ENCODE measurements at regions not wholly inside any gene's neighbourhood (a gene's known extent, or its start where the extent isn't known, plus 50 kb on each side); places are given as distances from the start of the nearest gene placed in this dataset.
"Not testable (repeated sequence)": the region's sequence is repeated elsewhere in the genome, so short reads cannot be mapped to it uniquely, and the experiment has no call there.

DNA sequence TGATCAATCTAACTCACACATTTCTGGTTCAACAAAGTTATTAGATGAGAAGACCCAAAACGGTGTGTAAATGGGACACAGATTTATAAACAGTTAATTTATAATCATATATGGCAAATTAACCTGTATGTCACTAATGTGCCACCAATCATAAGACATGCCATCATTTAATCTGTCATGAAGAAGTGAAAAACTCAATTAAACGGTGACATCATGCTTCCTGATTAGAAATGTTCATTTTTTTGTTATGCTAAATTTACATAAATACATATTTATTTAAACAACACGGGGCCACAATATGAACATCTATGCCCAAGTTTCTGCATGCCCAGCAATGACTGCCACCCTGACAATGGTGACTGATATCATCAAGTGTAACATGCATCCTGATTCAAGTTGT is 164.1 kb upstream of the EEA1 start:
- Histone ChIP-seq H3K4me3 (no peak overlapping the region), H3K27ac (no peak overlapping the region), H3K36me3 (no peaks in the 10 kb centered on the region), H3K9me3 (no peaks in the 10 kb centered on the region), H3K27me3 (replicated peaks in 1 of 7) (no peaks in the 10 kb centered on the region), H3K4me1 (peaks cover 0 to 22% (median 2%) of the 10 kb centered on the region in 6 donors)
- intact Hi-C loops (cut with DNase I; ENCODE audit: low total_unique reads): loop anchor here (10.0 kb wide), 1 partner anchor 292 kb away; no protein-coding TSS in a partner anchor
- DNase-seq: no peak
- 84 to 94% (median 89%) methylated on average over 3 of the region's 3 CpGs for WGBS, 5 donors
- TF ChIP-seq POLR2AphosphoS5 (IDR thresholded peaks at IDR 0.05) (no peak), CTCF (IDR thresholded peaks at IDR 0.05 in 8 of 11, conservative IDR thresholded peaks at IDR 0.05 in 3 of 11) (no peak), POLR2A (IDR thresholded peaks at IDR 0.05) (no peak)

DNA sequence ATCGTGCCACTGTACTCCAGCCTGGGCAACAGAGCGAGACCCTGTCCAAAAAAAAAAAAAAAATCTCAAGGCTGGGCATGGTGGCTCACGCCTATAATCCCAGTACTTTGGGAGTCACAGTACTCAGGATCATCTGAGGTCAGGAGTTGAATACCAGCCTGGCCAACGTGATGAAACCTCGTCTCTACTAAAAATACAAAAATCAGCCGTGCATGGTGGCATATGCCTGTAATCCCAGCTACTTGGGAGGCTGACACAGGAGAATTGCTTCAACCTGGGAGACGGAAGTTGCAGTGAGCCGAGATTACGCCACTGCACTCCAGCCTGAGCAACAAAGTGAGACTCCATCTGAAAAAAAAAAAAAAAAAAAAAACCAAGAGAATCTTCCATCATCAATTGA is 165.1 kb upstream of the EEA1 start:
- 69 to 87% (median 78%) methylated on average over 9 of the region's 9 CpGs for WGBS, 5 donors
- H3K27ac ChIP-seq: peak overlapping the region in 1 of 8 donors; percentile 45
- not testable (repeated sequence) for H3K27me3 ChIP-seq (replicated peaks in 1 of 7); H3K36me3 ChIP-seq; DNase-seq; H3K4me3 ChIP-seq; H3K9me3 ChIP-seq
- intact Hi-C loops (cut with DNase I; ENCODE audit: low total_unique reads): loop anchor here (10.0 kb wide), 1 partner anchor 291 kb away; no protein-coding TSS in a partner anchor
- H3K4me1 ChIP-seq: peaks cover 0 to 27% (median 2%) of the 10 kb centered on the region in 6 donors

GRCh38 chr12:93094988-93095737 is 166.1 kb upstream of the EEA1 start:
- H3K4me3 ChIP-seq: no peak overlapping the region
- WGBS, 5 donors: 43 to 53% (median 50%) methylated on average over 7 of the region's 7 CpGs
- intact Hi-C loops (cut with DNase I; ENCODE audit: low total_unique reads): loop anchor here (10.0 kb wide), 1 partner anchor 290 kb away; no protein-coding TSS in a partner anchor
- H3K27ac ChIP-seq: no peak overlapping the region
- peaks cover 0 to 27% (median 2%) of the 10 kb centered on the region in 6 donors for H3K4me1 ChIP-seq
- no peaks in the 10 kb centered on the region for H3K9me3 ChIP-seq
- TF ChIP-seq POLR2A (IDR thresholded peaks at IDR 0.05): no peak
- no peak for TF ChIP-seq CTCF (IDR thresholded peaks at IDR 0.05 in 8 of 11, conservative IDR thresholded peaks at IDR 0.05 in 3 of 11)
- no peak for TF ChIP-seq POLR2AphosphoS5 (IDR thresholded peaks at IDR 0.05)
- no peak for DNase-seq
- no peaks in the 10 kb centered on the region for H3K36me3 ChIP-seq
- H3K27me3 ChIP-seq (replicated peaks in 1 of 7): no peaks in the 10 kb centered on the region

DNA sequence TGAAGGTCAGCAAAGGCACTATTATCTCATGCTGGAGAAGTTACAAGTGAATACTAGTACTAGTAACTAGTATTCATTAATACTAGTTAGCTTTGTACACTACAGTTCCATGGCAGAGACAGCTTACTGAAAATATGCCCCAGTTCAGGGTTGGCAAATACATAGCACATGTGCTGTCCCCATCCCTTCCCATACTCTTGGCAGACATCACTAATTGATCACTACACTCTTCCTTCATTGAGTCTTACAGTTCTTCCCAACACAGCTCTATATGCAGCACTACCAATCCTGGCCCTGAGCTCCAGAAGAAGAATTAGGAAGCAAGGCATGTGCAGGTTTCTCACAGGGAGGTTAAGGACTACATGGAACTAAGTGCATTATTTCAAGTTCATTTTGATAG is 168.3 kb upstream of the EEA1 start:
- Histone ChIP-seq H3K27ac (no peak overlapping the region), H3K4me3 (no peak overlapping the region), H3K9me3 (no peaks in the 10 kb centered on the region), H3K27me3 (replicated peaks in 1 of 7) (no peaks in the 10 kb centered on the region), H3K36me3 (no peaks in the 10 kb centered on the region), H3K4me1 (peaks cover 0 to 27% (median 2%) of the 10 kb centered on the region in 6 donors)
- no peak for TF ChIP-seq POLR2AphosphoS5 (IDR thresholded peaks at IDR 0.05)
- TF ChIP-seq CTCF (IDR thresholded peaks at IDR 0.05 in 8 of 11, conservative IDR thresholded peaks at IDR 0.05 in 3 of 11): no peak
- no peak for TF ChIP-seq POLR2A (IDR thresholded peaks at IDR 0.05)
- DNase-seq: no peak
- intact Hi-C loops (cut with DNase I; ENCODE audit: low total_unique reads): loop anchor here (10.0 kb wide), 1 partner anchor 287 kb away; no protein-coding TSS in a partner anchor

Data from spleen (tissue), 11 donors.